ENCODE measurements at regions not wholly inside any gene's neighbourhood (a gene's known extent, or its start where the extent isn't known, plus 50 kb on each side); places are given as distances from the start of the nearest gene placed in this dataset.

DNA sequence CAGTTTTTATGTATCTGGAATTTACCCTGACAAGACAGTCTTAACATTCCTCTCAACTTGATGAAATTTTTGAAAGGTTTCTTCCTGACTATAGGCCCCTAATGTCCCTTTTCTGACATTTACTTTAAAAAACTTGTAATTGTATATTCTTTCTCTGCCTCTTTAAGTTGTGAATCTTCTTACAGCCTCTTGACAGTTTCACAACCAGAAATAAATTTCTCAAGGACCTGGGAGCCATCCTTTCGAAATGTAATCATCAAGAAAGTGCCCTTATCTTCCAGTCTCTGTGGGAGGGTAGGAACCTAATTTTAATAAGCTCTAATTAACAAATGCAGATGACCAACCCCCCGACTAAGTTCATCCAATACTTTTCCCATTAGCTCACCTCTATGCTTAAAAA is 403.6 kb upstream of the GJE1 start:
- no peak for DNase-seq
- 72 to 75% methylated on average over 2 of the region's 2 CpGs for WGBS, 2 experiments (ENCODE audit: low coverage in 1 of 2, low lambda C conversion rate in 2 of 2, missing lambda C conversion rate in 2 of 2)
- Histone ChIP-seq H3K27me3 (replicated peaks; ENCODE audit: insufficient read depth) (no peaks in the 10 kb centered on the region), H3F3A (ENCODE audit: insufficient read depth) (no peaks in the 10 kb centered on the region), H3K9me2 (ENCODE audit: insufficient read depth) (no peaks in the 10 kb centered on the region), H4K20me1 (ENCODE audit: insufficient read depth) (no peaks in the 10 kb centered on the region), H3K4me3 (no peak overlapping the region), H3K4me1 (ENCODE audit: insufficient read depth) (no peaks in the 10 kb centered on the region), H3K9me3 (ENCODE audit: low read depth) (no peaks in the 10 kb centered on the region), H3K4me2 (ENCODE audit: unreplicated experiment) (no peak overlapping the region), H3K27ac (no peak overlapping the region), H3K9ac (no peak overlapping the region), H2AFZ (peak overlapping the region; percentile 57; the same call in 1 of the 2 replicates), H3K36me3 (ENCODE audit: low read depth) (no peaks in the 10 kb centered on the region), H3K79me2 (ENCODE audit: insufficient read depth) (no peaks in the 10 kb centered on the region)
- in situ Hi-C loops (cut with MboI) = no loop called here
- no peak for TF ChIP-seq EZH2 (IDR thresholded peaks at IDR 0.05; ENCODE audit: insufficient read depth, poor library complexity, severe bottlenecking)
- TF ChIP-seq EZH2phosphoT487 (IDR thresholded peaks at IDR 0.05; ENCODE audit: insufficient read depth, low read depth) = no peak

DNA sequence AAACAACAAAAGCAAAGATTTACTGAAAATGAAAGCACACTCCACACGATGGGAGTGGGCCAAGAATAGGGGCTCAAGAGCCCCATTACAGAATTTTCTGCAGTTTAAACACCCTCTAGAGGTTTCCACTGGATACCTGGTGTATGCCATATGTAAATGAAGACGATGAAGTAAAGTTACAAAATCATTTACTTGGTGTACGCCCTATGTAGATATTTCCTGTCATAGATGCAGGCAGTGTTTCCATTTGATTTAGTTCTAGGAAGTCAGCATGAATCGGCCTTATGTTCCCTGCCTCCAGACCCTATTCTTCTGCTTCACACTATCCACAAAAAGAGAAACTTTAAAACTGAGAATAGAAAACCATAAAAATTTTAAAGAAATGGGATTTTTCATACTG is 404.4 kb upstream of the GJE1 start:
- no peaks in the 10 kb centered on the region for H4K20me1 ChIP-seq (ENCODE audit: insufficient read depth)
- in situ Hi-C loops (cut with MboI) = no loop called here
- H3F3A ChIP-seq (ENCODE audit: insufficient read depth) = no peaks in the 10 kb centered on the region
- H3K4me3 ChIP-seq = 0 out of 2 replicates have a peak overlapping the region, but pooled peaks have one; percentile 8
- H3K4me2 ChIP-seq (ENCODE audit: unreplicated experiment) = peak overlapping the region; percentile 22
- H3K4me1 ChIP-seq (ENCODE audit: insufficient read depth) = no peaks in the 10 kb centered on the region
- DNase-seq = no peak
- H3K27ac ChIP-seq = no peak overlapping the region
- WGBS, 2 experiments (ENCODE audit: low coverage in 1 of 2, low lambda C conversion rate in 2 of 2, missing lambda C conversion rate in 2 of 2) = 53 to 69% methylated on average over 4 of the region's 4 CpGs
- H3K27me3 ChIP-seq (replicated peaks; ENCODE audit: insufficient read depth) = no peaks in the 10 kb centered on the region
- no peaks in the 10 kb centered on the region for H3K9me3 ChIP-seq (ENCODE audit: low read depth)
- H3K79me2 ChIP-seq (ENCODE audit: insufficient read depth) = no peaks in the 10 kb centered on the region
- H2AFZ ChIP-seq = peak overlapping the region; percentile 57; the same call in 1 of the 2 replicates
- no peaks in the 10 kb centered on the region for H3K36me3 ChIP-seq (ENCODE audit: low read depth)
- no peak for TF ChIP-seq EZH2 (IDR thresholded peaks at IDR 0.05; ENCODE audit: insufficient read depth, poor library complexity, severe bottlenecking)
- TF ChIP-seq EZH2phosphoT487 (IDR thresholded peaks at IDR 0.05; ENCODE audit: insufficient read depth, low read depth) = no peak
- H3K9ac ChIP-seq = no peak overlapping the region
- no peaks in the 10 kb centered on the region for H3K9me2 ChIP-seq (ENCODE audit: insufficient read depth)

DNA sequence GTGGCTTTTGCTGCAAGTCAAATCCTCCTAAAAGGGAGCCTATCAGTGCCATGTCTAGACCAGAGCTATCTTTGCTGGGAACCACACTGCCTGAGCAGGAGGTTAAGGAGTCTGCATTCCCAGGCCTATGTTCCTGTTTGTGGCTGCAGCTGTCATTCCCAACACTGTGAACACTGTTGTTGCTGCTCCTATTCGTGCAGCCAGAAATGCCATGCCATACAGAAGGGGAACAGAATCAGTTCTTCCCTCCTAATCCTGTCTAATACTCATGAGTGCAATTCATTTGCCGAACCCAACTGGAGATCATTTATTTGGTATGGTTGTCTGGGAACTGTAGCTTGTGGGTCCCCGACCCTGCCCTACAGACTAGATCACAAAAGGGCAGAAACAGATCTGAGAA is 406.5 kb upstream of the GJE1 start:
- Histone ChIP-seq H4K20me1 (ENCODE audit: insufficient read depth) (no peaks in the 10 kb centered on the region), H3K9me3 (ENCODE audit: low read depth) (no peaks in the 10 kb centered on the region), H3K27me3 (replicated peaks; ENCODE audit: insufficient read depth) (no peaks in the 10 kb centered on the region), H3K4me2 (ENCODE audit: unreplicated experiment) (no peak overlapping the region), H3F3A (ENCODE audit: insufficient read depth) (no peaks in the 10 kb centered on the region), H2AFZ (peak overlapping the region; percentile 58), H3K79me2 (ENCODE audit: insufficient read depth) (no peaks in the 10 kb centered on the region), H3K4me1 (ENCODE audit: insufficient read depth) (no peaks in the 10 kb centered on the region), H3K9ac (no peak overlapping the region), H3K36me3 (ENCODE audit: low read depth) (no peaks in the 10 kb centered on the region), H3K4me3 (no peak overlapping the region), H3K27ac (no peak overlapping the region), H3K9me2 (ENCODE audit: insufficient read depth) (no peaks in the 10 kb centered on the region)
- no peak for DNase-seq
- TF ChIP-seq EZH2phosphoT487 (IDR thresholded peaks at IDR 0.05; ENCODE audit: insufficient read depth, low read depth) (no peak), EZH2 (IDR thresholded peaks at IDR 0.05; ENCODE audit: insufficient read depth, poor library complexity, severe bottlenecking) (no peak)
- in situ Hi-C loops (cut with MboI) = no loop called here
- 38 to 40% methylated on average over 3 of the region's 3 CpGs for WGBS, 2 experiments (ENCODE audit: low coverage in 1 of 2, low lambda C conversion rate in 2 of 2, missing lambda C conversion rate in 2 of 2)

DNA sequence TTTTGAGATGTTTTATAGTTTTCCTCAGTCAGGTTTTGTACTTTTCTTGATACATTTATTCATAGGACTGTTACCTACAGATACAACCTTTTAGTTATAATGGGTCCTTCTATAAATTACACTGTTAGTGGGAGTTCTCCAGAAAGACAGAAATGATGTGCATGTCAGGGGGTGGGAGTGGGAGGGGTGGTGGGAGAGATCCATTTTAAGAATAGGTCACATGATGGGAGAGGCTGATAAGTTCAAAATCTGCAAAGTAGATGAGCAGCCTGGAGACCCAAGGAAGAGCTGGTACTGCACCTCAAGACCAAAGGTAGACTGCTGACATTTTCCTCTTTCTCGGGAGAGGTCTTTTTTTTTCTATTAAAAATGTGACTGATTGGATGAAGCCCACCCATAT is 408.0 kb upstream of the GJE1 start:
- Histone ChIP-seq H3K9ac (no peak overlapping the region), H3K27me3 (replicated peaks; ENCODE audit: insufficient read depth) (no peaks in the 10 kb centered on the region), H4K20me1 (ENCODE audit: insufficient read depth) (no peaks in the 10 kb centered on the region), H3F3A (ENCODE audit: insufficient read depth) (no peaks in the 10 kb centered on the region), H3K9me3 (ENCODE audit: low read depth) (no peaks in the 10 kb centered on the region), H3K4me3 (no peak overlapping the region), H3K4me1 (ENCODE audit: insufficient read depth) (no peaks in the 10 kb centered on the region), H3K9me2 (ENCODE audit: insufficient read depth) (no peaks in the 10 kb centered on the region), H3K4me2 (ENCODE audit: unreplicated experiment) (no peak overlapping the region), H3K36me3 (ENCODE audit: low read depth) (no peaks in the 10 kb centered on the region), H2AFZ (no peak overlapping the region), H3K79me2 (ENCODE audit: insufficient read depth) (no peaks in the 10 kb centered on the region), H3K27ac (no peak overlapping the region)
- in situ Hi-C loops (cut with MboI) = no loop called here
- WGBS, 2 experiments (ENCODE audit: low coverage in 1 of 2, low lambda C conversion rate in 2 of 2, missing lambda C conversion rate in 2 of 2) = 80 to 81% methylated on average over 1 of the region's 1 CpG
- DNase-seq = no peak
- TF ChIP-seq EZH2phosphoT487 (IDR thresholded peaks at IDR 0.05; ENCODE audit: insufficient read depth, low read depth) = no peak
- no peak for TF ChIP-seq EZH2 (IDR thresholded peaks at IDR 0.05; ENCODE audit: insufficient read depth, poor library complexity, severe bottlenecking)

DNA sequence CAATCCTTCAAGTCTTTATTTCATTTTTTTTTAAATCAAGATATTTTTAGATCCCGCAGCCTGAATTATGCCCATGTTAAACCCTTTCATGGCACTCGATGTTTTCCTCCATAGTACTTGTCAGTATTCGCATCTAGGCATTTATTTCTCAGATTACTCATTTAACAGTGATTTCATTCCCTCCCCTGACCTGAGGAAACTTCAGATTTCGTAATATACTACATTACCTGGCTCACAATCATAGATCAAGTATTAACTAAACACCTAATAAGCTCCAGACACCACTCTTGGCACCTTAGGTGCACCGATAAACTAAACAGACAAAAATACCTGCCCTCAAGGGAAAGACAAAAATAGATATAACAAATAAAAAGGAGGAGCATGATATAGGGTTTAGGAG is 413.2 kb upstream of the GJE1 start:
- no peaks in the 10 kb centered on the region for H3K9me3 ChIP-seq (ENCODE audit: low read depth)

More for the DNA sequence above, 413.2 kb upstream of the GJE1 start:
- Histone ChIP-seq H3K4me1 (ENCODE audit: insufficient read depth) (no peaks in the 10 kb centered on the region), H3F3A (ENCODE audit: insufficient read depth) (no peaks in the 10 kb centered on the region), H3K36me3 (ENCODE audit: low read depth) (no peaks in the 10 kb centered on the region), H3K79me2 (ENCODE audit: insufficient read depth) (no peaks in the 10 kb centered on the region), H3K4me2 (ENCODE audit: unreplicated experiment) (no peak overlapping the region), H3K9ac (no peak overlapping the region), H3K27me3 (replicated peaks; ENCODE audit: insufficient read depth) (no peaks in the 10 kb centered on the region), H4K20me1 (ENCODE audit: insufficient read depth) (no peaks in the 10 kb centered on the region), H3K27ac (no peak overlapping the region), H3K4me3 (no peak overlapping the region), H2AFZ (no peak overlapping the region), H3K9me2 (ENCODE audit: insufficient read depth) (no peaks in the 10 kb centered on the region)
- TF ChIP-seq EZH2 (IDR thresholded peaks at IDR 0.05; ENCODE audit: insufficient read depth, poor library complexity, severe bottlenecking) (no peak), EZH2phosphoT487 (IDR thresholded peaks at IDR 0.05; ENCODE audit: insufficient read depth, low read depth) (no peak)
- no peak for DNase-seq
- in situ Hi-C loops (cut with MboI) = no loop called here
- WGBS, 2 experiments (ENCODE audit: low coverage in 1 of 2, low lambda C conversion rate in 2 of 2, missing lambda C conversion rate in 2 of 2) = 64 to 68% methylated on average over 5 of the region's 5 CpGs

Data from GM23248 (cell line).